T-helper 1 cell treated with Interleukin-12 subunit alpha and Interleukin-12 subunit beta and Interleukin-4 antibody, amounts not matched to agents 30 μg/mL and 1 μg/mL, for 36 hours (primary cell): ENCODE measurements at regions not wholly inside any gene's neighbourhood (a gene's known extent, or its start where the extent isn't known, plus 50 kb on each side); places are given as distances from the start of the nearest gene placed in this dataset.

ENCODE experiments used
- H3K27ac Mint-ChIP-seq: one replicate; pipeline ENCODE4 v1.8.0; 2021; ENCODE audit warnings: mild to moderate bottlenecking, mixed read lengths
- H3K27me3 Mint-ChIP-seq: one replicate; pipeline ENCODE4 v1.8.0; 2021; ENCODE audit warnings: low read depth, mixed read lengths
- H3K36me3 Mint-ChIP-seq: one replicate; pipeline ENCODE4 v1.8.0; 2021; ENCODE audit warnings: low read depth, mixed read lengths
- H3K4me1 Mint-ChIP-seq: one replicate; pipeline ENCODE4 v1.8.0; 2021; ENCODE audit warnings: low read depth, mixed read lengths
- H3K4me3 Mint-ChIP-seq: one replicate; pipeline ENCODE4 v1.8.0; 2021; ENCODE audit warnings: mild to moderate bottlenecking, moderate library complexity, mixed read lengths
- H3K9me3 Mint-ChIP-seq: one replicate; pipeline ENCODE4 v1.8.0; 2021; ENCODE audit warnings: mixed read lengths

- Mint-ChIP-seq H3K27me3 (peaks cover 64% of the 10 kb centered on the region), H3K4me1 (peaks cover 64% of the 10 kb centered on the region), H3K9me3 (no peaks in the 10 kb centered on the region), H3K4me3 (no peak overlapping the region), H3K27ac (no peak overlapping the region), H3K36me3 (peaks cover 7% of the 10 kb centered on the region)
Observed at GRCh38 chr1:38561110-38561509, 298.5 kb downstream of the RRAGC start.

GRCh38 chr1:38560457-38560856, 299.1 kb downstream of the RRAGC start:
- H3K4me3 Mint-ChIP-seq, result peak overlapping the region; percentile 26
- peaks cover 60% of the 10 kb centered on the region for H3K27me3 Mint-ChIP-seq
- peaks cover 7% of the 10 kb centered on the region for H3K36me3 Mint-ChIP-seq
- peak overlapping the region; percentile 90 for H3K27ac Mint-ChIP-seq
- H3K4me1 Mint-ChIP-seq, result peaks cover 64% of the 10 kb centered on the region
- no peaks in the 10 kb centered on the region for H3K9me3 Mint-ChIP-seq

- Mint-ChIP-seq H3K4me3 (peak overlapping the region; percentile 74), H3K27me3 (peaks cover 56% of the 10 kb centered on the region), H3K27ac (peak overlapping the region; percentile 90), H3K4me1 (peaks cover 64% of the 10 kb centered on the region), H3K36me3 (peaks cover 7% of the 10 kb centered on the region), H3K9me3 (no peaks in the 10 kb centered on the region)
Observed at GRCh38 chr1:38559446-38560165, 300.0 kb downstream of the RRAGC start.

- H3K4me1 Mint-ChIP-seq, result peaks cover 56% of the 10 kb centered on the region
- H3K27me3 Mint-ChIP-seq, result peaks cover 53% of the 10 kb centered on the region
- H3K36me3 Mint-ChIP-seq, result peaks cover 7% of the 10 kb centered on the region
- peak overlapping the region; percentile 74 for H3K4me3 Mint-ChIP-seq
- no peaks in the 10 kb centered on the region for H3K9me3 Mint-ChIP-seq
- peak overlapping the region; percentile 90 for H3K27ac Mint-ChIP-seq
Observed at GRCh38 chr1:38558500-38559445, 300.8 kb downstream of the RRAGC start.

GRCh38 chr1:38558055-38558454, 301.5 kb downstream of the RRAGC start:
- no peak overlapping the region for H3K4me3 Mint-ChIP-seq
- no peak overlapping the region for H3K27ac Mint-ChIP-seq
- no peaks in the 10 kb centered on the region for H3K9me3 Mint-ChIP-seq
- peaks cover 50% of the 10 kb centered on the region for H3K27me3 Mint-ChIP-seq
- H3K4me1 Mint-ChIP-seq, result peaks cover 50% of the 10 kb centered on the region
- H3K36me3 Mint-ChIP-seq, result peaks cover 7% of the 10 kb centered on the region

GRCh38 chr1:38555594-38555993, 304.0 kb downstream of the RRAGC start:
- peaks cover 35% of the 10 kb centered on the region for H3K4me1 Mint-ChIP-seq
- H3K27ac Mint-ChIP-seq, result no peak overlapping the region
- no peaks in the 10 kb centered on the region for H3K9me3 Mint-ChIP-seq
- peaks cover 49% of the 10 kb centered on the region for H3K27me3 Mint-ChIP-seq
- peaks cover 2% of the 10 kb centered on the region for H3K36me3 Mint-ChIP-seq
- H3K4me3 Mint-ChIP-seq, result no peak overlapping the region

- H3K27me3 Mint-ChIP-seq, result peaks cover 50% of the 10 kb centered on the region
Observed at GRCh38 chr1:38555130-38555529, 304.4 kb downstream of the RRAGC start.

GRCh38 chr1:38551318-38552307, 308.0 kb downstream of the RRAGC start:
- Mint-ChIP-seq H3K9me3 (no peaks in the 10 kb centered on the region), H3K4me1 (peaks cover 5% of the 10 kb centered on the region), H3K27me3 (peaks cover 61% of the 10 kb centered on the region), H3K36me3 (no peaks in the 10 kb centered on the region), H3K4me3 (no peak overlapping the region), H3K27ac (no peak overlapping the region)

More at GRCh38 chr1:38555130-38555529, 304.4 kb downstream of the RRAGC start:
- Mint-ChIP-seq H3K36me3 (no peaks in the 10 kb centered on the region), H3K27ac (no peak overlapping the region), H3K9me3 (no peaks in the 10 kb centered on the region), H3K4me3 (no peak overlapping the region), H3K4me1 (peaks cover 30% of the 10 kb centered on the region)

- Mint-ChIP-seq H3K27ac (no peak overlapping the region), H3K4me1 (no peaks in the 10 kb centered on the region), H3K4me3 (no peak overlapping the region), H3K36me3 (no peaks in the 10 kb centered on the region), H3K27me3 (peaks cover 53% of the 10 kb centered on the region), H3K9me3 (no peaks in the 10 kb centered on the region)
Observed at GRCh38 chr1:38549191-38549590, 310.4 kb downstream of the RRAGC start.

GRCh38 chr1:38547321-38547720, 312.3 kb downstream of the RRAGC start:
- Mint-ChIP-seq H3K36me3 (no peaks in the 10 kb centered on the region), H3K27me3 (peaks cover 46% of the 10 kb centered on the region), H3K27ac (no peak overlapping the region), H3K4me1 (no peaks in the 10 kb centered on the region), H3K9me3 (no peaks in the 10 kb centered on the region), H3K4me3 (no peak overlapping the region)

GRCh38 chr1:38546636-38547035, 312.9 kb downstream of the RRAGC start:
- Mint-ChIP-seq H3K9me3 (no peaks in the 10 kb centered on the region), H3K4me1 (no peaks in the 10 kb centered on the region), H3K36me3 (no peaks in the 10 kb centered on the region), H3K27me3 (peaks cover 42% of the 10 kb centered on the region), H3K27ac (no peak overlapping the region), H3K4me3 (no peak overlapping the region)

- Mint-ChIP-seq H3K27me3 (peaks cover 33% of the 10 kb centered on the region), H3K4me1 (no peaks in the 10 kb centered on the region), H3K36me3 (no peaks in the 10 kb centered on the region), H3K4me3 (no peak overlapping the region), H3K27ac (no peak overlapping the region), H3K9me3 (no peaks in the 10 kb centered on the region)
Observed at GRCh38 chr1:38541223-38541622, 318.3 kb downstream of the RRAGC start.

- Mint-ChIP-seq H3K9me3 (no peaks in the 10 kb centered on the region), H3K27ac (no peak overlapping the region), H3K27me3 (peaks cover 33% of the 10 kb centered on the region), H3K36me3 (no peaks in the 10 kb centered on the region), H3K4me3 (no peak overlapping the region), H3K4me1 (no peaks in the 10 kb centered on the region)
Observed at GRCh38 chr1:38539931-38540330, 319.6 kb downstream of the RRAGC start.

GRCh38 chr1:38538834-38539233, 320.7 kb downstream of the RRAGC start:
- Mint-ChIP-seq H3K4me3 (no peak overlapping the region), H3K4me1 (peaks cover 2% of the 10 kb centered on the region), H3K36me3 (no peaks in the 10 kb centered on the region), H3K27ac (no peak overlapping the region), H3K9me3 (no peaks in the 10 kb centered on the region), H3K27me3 (peaks cover 33% of the 10 kb centered on the region)
